ENCODE measurements at regions not wholly inside any gene's neighbourhood (a gene's known extent, or its start where the extent isn't known, plus 50 kb on each side); places are given as distances from the start of the nearest gene placed in this dataset.

DNA sequence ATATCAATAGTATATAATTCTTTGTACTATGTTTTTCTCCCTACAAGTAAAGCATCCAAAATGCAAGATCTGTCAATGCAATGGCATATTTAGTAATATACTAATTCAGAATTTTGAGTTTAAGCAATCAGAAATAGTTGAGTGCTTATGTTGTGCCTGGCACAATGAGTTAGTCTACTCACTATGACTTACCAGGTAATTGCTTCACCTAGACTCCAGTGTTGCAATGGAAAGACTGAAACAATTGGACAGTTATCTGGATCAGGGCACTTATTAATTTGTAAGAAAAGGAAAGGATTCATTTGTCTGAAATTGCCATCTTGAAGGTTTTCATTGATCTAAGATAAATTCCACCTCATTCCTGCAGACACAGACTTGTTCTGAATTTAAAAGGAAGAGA lies 97.6 kb upstream of the TCF4 start:
- TF ChIP-seq, protein P1, sequence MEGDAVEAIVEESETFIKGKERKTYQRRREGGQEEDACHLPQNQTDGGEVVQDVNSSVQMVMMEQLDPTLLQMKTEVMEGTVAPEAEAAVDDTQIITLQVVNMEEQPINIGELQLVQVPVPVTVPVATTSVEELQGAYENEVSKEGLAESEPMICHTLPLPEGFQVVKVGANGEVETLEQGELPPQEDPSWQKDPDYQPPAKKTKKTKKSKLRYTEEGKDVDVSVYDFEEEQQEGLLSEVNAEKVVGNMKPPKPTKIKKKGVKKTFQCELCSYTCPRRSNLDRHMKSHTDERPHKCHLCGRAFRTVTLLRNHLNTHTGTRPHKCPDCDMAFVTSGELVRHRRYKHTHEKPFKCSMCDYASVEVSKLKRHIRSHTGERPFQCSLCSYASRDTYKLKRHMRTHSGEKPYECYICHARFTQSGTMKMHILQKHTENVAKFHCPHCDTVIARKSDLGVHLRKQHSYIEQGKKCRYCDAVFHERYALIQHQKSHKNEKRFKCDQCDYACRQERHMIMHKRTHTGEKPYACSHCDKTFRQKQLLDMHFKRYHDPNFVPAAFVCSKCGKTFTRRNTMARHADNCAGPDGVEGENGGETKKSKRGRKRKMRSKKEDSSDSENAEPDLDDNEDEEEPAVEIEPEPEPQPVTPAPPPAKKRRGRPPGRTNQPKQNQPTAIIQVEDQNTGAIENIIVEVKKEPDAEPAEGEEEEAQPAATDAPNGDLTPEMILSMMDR (IDR thresholded peaks at IDR 0.05; ENCODE audit: low read length), result no peak
- TF ChIP-seq EZH2 (IDR thresholded peaks at IDR 0.05; ENCODE audit: borderline replicate concordance, low read length), result no peak

All from OCI-LY1 (cell line).